HCT116 (cell line): ENCODE measurements at regions not wholly inside any gene's neighbourhood (a gene's known extent, or its start where the extent isn't known, plus 50 kb on each side); places are given as distances from the start of the nearest gene placed in this dataset.

ENCODE experiments used
- ATAC-seq: fragments of 200-7000 bp; cut with Tn5 transposase; 2 replicates; pipeline ENCODE4 v1.9.1; 2020; ENCODE audit warnings: mild to moderate bottlenecking, moderate library complexity
- BruUV-seq: library from RNA; stranded (reverse); fragments of 400-500 nt; replicated peaks from 2 replicates; lab custom pipeline; 2021; lab: Mats Ljungman, UMichigan
- CTCF ChIA-PET: fragments of 300-600 bp; sonication (Branson Sonifier 250); formaldehyde crosslinking; loops from one replicate; lab custom pipeline; 2021; ENCODE audit warnings: antibody characterized with exemption; lab: Charles Lee
- POLR2A ChIA-PET: fragments of 300-600, 350-600 bp; sonication (Branson Sonifier 250); formaldehyde crosslinking; loops from one replicate; lab custom pipeline; 2021; ENCODE audit warnings: antibody characterized with exemption; lab: Charles Lee
- RAD21 ChIA-PET, 2 experiments: fragments of 300-600 bp; sonication (Branson Sonifier 250); formaldehyde crosslinking; loops; one replicate each; lab custom pipeline; 2023; ENCODE audit warnings: low total read pairs in 2 of 2; ENCODE audit not compliant: uncharacterized antibody in 2 of 2, unreplicated experiment in 2 of 2, low non-redundant PET in 1 of 2; lab: Charles Lee
- DNase-seq: peaks from one replicate; pipeline ENCODE4 v3.0.0-alpha.2; 2010; ENCODE audit warnings: low read depth, low spot score
- H2AFZ ChIP-seq: fragments of 200-600 bp; shearing (Covaris generic), sonication (generic); 2 replicates; pipeline ENCODE4 v1.6.1; 2017; ENCODE audit warnings: low read depth, mixed run types, mixed read lengths, antibody characterized with exemption, low read length; ENCODE audit not compliant: poor library complexity, severe bottlenecking
- H3K27ac ChIP-seq: 2 replicates; pipeline ENCODE4 v1.5.1; 2012; ENCODE audit warnings: low read depth, low read length
- H3K27me3 ChIP-seq: fragments of 200-600 bp; sonication (generic); 2 replicates; pipeline ENCODE4 v1.6.1; 2016; ENCODE audit warnings: mixed run types, low read length, mixed read lengths; ENCODE audit not compliant: insufficient read depth
- H3K36me3 ChIP-seq, 2 experiments: fragments of 200-500 bp in 1 of 2; fragments of 200-600 bp in 1 of 2; sonication (Bioruptor generic) in 1 of 2; sonication (generic) in 1 of 2; 2 replicates each; pipeline versions ENCODE4 v1.5.1 to v1.6.1; 2014 to 2016; ENCODE audit warnings: low read length in 2 of 2, inconsistent platforms in 1 of 2, mixed read lengths in 1 of 2, mixed run types in 1 of 2; ENCODE audit not compliant: insufficient read depth in 2 of 2, control insufficient read depth in 1 of 2
- H3K4me1 ChIP-seq, 2 experiments: fragments of 200-600 bp in 1 of 2; sonication (generic) in 1 of 2; 2 replicates each; pipeline versions ENCODE4 v1.5.1 to v1.6.1; 2012 to 2017; ENCODE audit warnings: low read length in 2 of 2, inconsistent platforms in 1 of 2, mild to moderate bottlenecking in 1 of 2, mixed read lengths in 1 of 2, mixed run types in 1 of 2, moderate library complexity in 1 of 2; ENCODE audit not compliant: insufficient read depth in 2 of 2, control insufficient read depth in 1 of 2
- H3K4me2 ChIP-seq: fragments of 200-600 bp; sonication (generic); 2 replicates; pipeline ENCODE4 v1.6.1; 2017; ENCODE audit warnings: mixed run types, low read length, mixed read lengths
- H3K4me3 ChIP-seq, 2 experiments: fragments of 200-600 bp in 1 of 2; sonication (generic) in 1 of 2; replicated peaks in 1 of 2; 2 replicates each; pipeline ENCODE4 v1.5.1; 2011 to 2016; ENCODE audit warnings: low read length in 2 of 2, control low read depth in 1 of 2, low read depth in 1 of 2, mild to moderate bottlenecking in 1 of 2, mixed read lengths in 1 of 2, mixed run types in 1 of 2
- H3K79me2 ChIP-seq: fragments of 200-600 bp; sonication (generic); 2 replicates; pipeline ENCODE4 v1.6.1; 2017; ENCODE audit warnings: mild to moderate bottlenecking, mixed run types, low read length, moderate library complexity, mixed read lengths; ENCODE audit not compliant: insufficient read depth
- H3K9ac ChIP-seq: fragments of 200-600 bp; sonication (generic); 2 replicates; pipeline ENCODE4 v1.6.1; 2016; ENCODE audit warnings: low read length, mixed read lengths
- H3K9me2 ChIP-seq: fragments of 200-600 bp; sonication (generic), shearing (Covaris generic); 2 replicates; pipeline ENCODE4 v1.6.1; 2017; ENCODE audit warnings: mixed run types, mild to moderate bottlenecking, moderate library complexity; ENCODE audit not compliant: insufficient read depth
- H3K9me3 ChIP-seq, 2 experiments: fragments of 200-500 bp in 1 of 2; fragments of 200-600 bp in 1 of 2; sonication (Bioruptor generic) in 1 of 2; sonication (generic) in 1 of 2; 2 replicates each; pipeline ENCODE4 v1.6.1; 2014 to 2017; ENCODE audit warnings: low read length in 2 of 2, mixed read lengths in 2 of 2, inconsistent platforms in 1 of 2, low read depth in 1 of 2, mild to moderate bottlenecking in 1 of 2, mixed run types in 1 of 2, moderate library complexity in 1 of 2; ENCODE audit not compliant: control insufficient read depth in 1 of 2, insufficient read depth in 1 of 2
- H4K20me1 ChIP-seq: fragments of 200-600 bp; sonication (generic), shearing (Covaris generic); 2 replicates; pipeline ENCODE4 v1.6.1; 2017; ENCODE audit warnings: mixed run types, mild to moderate bottlenecking, moderate library complexity; ENCODE audit not compliant: insufficient read depth
- CBX3 ChIP-seq: IDR thresholded peaks from 2 replicates; pipeline ENCODE4 v1.6.1; 2012; ENCODE audit warnings: low read depth
- CEBPB ChIP-seq: IDR thresholded peaks from 2 replicates; pipeline ENCODE4 v1.6.1; 2012; ENCODE audit warnings: low read depth
- ELF1 ChIP-seq: IDR thresholded peaks from 2 replicates; pipeline ENCODE4 v1.6.1; 2012; ENCODE audit warnings: low read depth, borderline replicate concordance
- FOSL1 ChIP-seq: IDR thresholded peaks from 2 replicates; pipeline ENCODE4 v1.6.1; 2012; ENCODE audit warnings: low read depth
- JUND ChIP-seq: IDR thresholded peaks from 2 replicates; pipeline ENCODE4 v1.6.1; 2012
- POLR2AphosphoS5 ChIP-seq: IDR thresholded peaks from 2 replicates; pipeline ENCODE4 v1.6.1; 2011; ENCODE audit warnings: mild to moderate bottlenecking, low read depth, low read length, moderate library complexity
- RAD21 ChIP-seq: IDR thresholded peaks from 2 replicates; pipeline ENCODE4 v1.6.1; 2012; ENCODE audit warnings: low read depth, mild to moderate bottlenecking
- SIN3A ChIP-seq: IDR thresholded peaks from 2 replicates; pipeline ENCODE4 v1.6.1; 2012; ENCODE audit warnings: low read depth
- SP1 ChIP-seq: IDR thresholded peaks from 2 replicates; pipeline ENCODE4 v1.6.1; 2012; ENCODE audit warnings: low read depth
- SRF ChIP-seq: IDR thresholded peaks from 2 replicates; pipeline ENCODE4 v1.6.1; 2012; ENCODE audit warnings: low read depth
- ZNF274 ChIP-seq: fragments of 200-500 bp; sonication (Bioruptor generic); IDR thresholded peaks from 2 replicates; pipeline ENCODE4 v1.6.1; 2014; ENCODE audit warnings: mild to moderate bottlenecking, low read depth, low read length, inconsistent platforms
- intact Hi-C: fragments of 100-400 bp; cut with micrococcal nuclease; formaldehyde crosslinking; loops from 2 replicates; pipeline ENCODE4 v1.10.0; 2022
- TF ChIP-seq, protein P1 (sequence below): IDR thresholded peaks from 2 replicates; pipeline ENCODE4 v1.6.1; 2012; ENCODE audit warnings: low read depth
- TF ChIP-seq, protein P2 (sequence below), 3 experiments: fragments of 200-600 bp in 1 of 3; sonication (generic) in 1 of 3; IDR thresholded peaks in 2 of 3; conservative IDR thresholded peaks in 1 of 3; 2 replicates each; pipeline ENCODE4 v1.5.1; 2012 to 2017; ENCODE audit warnings: low read depth in 2 of 3, low read length in 2 of 3, antibody characterized with exemption in 1 of 3, borderline replicate concordance in 1 of 3, control low read depth in 1 of 3, mild to moderate bottlenecking in 1 of 3, mixed read lengths in 1 of 3, mixed run types in 1 of 3, moderate library complexity in 1 of 3; ENCODE audit not compliant: insufficient read depth in 1 of 3
- TF ChIP-seq, protein P3 (sequence below): IDR thresholded peaks from 2 replicates; pipeline ENCODE4 v1.6.1; 2012

DNA sequence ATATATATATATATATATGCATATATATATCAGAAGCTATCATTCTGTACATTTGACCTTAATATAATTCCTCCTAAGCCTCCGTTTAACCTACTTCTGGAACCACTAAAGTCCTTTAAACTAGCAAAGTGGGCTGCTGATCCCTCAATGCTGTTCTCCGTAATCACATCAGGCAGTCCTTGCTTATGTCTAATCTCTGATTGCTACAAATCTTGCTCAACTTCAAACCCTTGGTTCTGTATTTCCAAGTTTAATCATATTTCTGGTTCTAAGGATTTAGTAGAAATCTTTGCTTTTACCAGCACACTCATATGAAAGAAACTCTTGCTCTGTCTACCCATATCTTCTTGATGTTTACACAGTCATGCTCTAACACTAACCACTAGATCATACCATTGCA is 91.5 kb upstream of the GALNT13 start:
- TF ChIP-seq, protein P1, sequence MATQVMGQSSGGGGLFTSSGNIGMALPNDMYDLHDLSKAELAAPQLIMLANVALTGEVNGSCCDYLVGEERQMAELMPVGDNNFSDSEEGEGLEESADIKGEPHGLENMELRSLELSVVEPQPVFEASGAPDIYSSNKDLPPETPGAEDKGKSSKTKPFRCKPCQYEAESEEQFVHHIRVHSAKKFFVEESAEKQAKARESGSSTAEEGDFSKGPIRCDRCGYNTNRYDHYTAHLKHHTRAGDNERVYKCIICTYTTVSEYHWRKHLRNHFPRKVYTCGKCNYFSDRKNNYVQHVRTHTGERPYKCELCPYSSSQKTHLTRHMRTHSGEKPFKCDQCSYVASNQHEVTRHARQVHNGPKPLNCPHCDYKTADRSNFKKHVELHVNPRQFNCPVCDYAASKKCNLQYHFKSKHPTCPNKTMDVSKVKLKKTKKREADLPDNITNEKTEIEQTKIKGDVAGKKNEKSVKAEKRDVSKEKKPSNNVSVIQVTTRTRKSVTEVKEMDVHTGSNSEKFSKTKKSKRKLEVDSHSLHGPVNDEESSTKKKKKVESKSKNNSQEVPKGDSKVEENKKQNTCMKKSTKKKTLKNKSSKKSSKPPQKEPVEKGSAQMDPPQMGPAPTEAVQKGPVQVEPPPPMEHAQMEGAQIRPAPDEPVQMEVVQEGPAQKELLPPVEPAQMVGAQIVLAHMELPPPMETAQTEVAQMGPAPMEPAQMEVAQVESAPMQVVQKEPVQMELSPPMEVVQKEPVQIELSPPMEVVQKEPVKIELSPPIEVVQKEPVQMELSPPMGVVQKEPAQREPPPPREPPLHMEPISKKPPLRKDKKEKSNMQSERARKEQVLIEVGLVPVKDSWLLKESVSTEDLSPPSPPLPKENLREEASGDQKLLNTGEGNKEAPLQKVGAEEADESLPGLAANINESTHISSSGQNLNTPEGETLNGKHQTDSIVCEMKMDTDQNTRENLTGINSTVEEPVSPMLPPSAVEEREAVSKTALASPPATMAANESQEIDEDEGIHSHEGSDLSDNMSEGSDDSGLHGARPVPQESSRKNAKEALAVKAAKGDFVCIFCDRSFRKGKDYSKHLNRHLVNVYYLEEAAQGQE, result no peak
- no peak for TF ChIP-seq JUND
- TF ChIP-seq FOSL1, result no peak
- no peak for TF ChIP-seq CEBPB
- no peak for TF ChIP-seq SIN3A
- no peak for TF ChIP-seq POLR2AphosphoS5
- TF ChIP-seq, protein P2, sequence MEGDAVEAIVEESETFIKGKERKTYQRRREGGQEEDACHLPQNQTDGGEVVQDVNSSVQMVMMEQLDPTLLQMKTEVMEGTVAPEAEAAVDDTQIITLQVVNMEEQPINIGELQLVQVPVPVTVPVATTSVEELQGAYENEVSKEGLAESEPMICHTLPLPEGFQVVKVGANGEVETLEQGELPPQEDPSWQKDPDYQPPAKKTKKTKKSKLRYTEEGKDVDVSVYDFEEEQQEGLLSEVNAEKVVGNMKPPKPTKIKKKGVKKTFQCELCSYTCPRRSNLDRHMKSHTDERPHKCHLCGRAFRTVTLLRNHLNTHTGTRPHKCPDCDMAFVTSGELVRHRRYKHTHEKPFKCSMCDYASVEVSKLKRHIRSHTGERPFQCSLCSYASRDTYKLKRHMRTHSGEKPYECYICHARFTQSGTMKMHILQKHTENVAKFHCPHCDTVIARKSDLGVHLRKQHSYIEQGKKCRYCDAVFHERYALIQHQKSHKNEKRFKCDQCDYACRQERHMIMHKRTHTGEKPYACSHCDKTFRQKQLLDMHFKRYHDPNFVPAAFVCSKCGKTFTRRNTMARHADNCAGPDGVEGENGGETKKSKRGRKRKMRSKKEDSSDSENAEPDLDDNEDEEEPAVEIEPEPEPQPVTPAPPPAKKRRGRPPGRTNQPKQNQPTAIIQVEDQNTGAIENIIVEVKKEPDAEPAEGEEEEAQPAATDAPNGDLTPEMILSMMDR (IDR thresholded peaks at IDR 0.05 in 2 of 3, conservative IDR thresholded peaks at IDR 0.05 in 1 of 3; ENCODE audit: borderline replicate concordance in 1 of 3, insufficient read depth in 1 of 3, low read depth in 2 of 3, low read length in 2 of 3), result no peak
- no peak for TF ChIP-seq CBX3
- TF ChIP-seq SP1, result no peak
- no peak for TF ChIP-seq RAD21
- no peak for TF ChIP-seq ELF1
- TF ChIP-seq SRF, result no peak
- no peak for TF ChIP-seq ZNF274
- TF ChIP-seq, protein P3, sequence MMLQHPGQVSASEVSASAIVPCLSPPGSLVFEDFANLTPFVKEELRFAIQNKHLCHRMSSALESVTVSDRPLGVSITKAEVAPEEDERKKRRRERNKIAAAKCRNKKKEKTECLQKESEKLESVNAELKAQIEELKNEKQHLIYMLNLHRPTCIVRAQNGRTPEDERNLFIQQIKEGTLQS, result no peak
- H3K4me2 ChIP-seq, result no peak overlapping the region
- H3K9me2 ChIP-seq, result no peaks in the 10 kb centered on the region
- H3K9ac ChIP-seq, result no peak overlapping the region
- intact Hi-C loops, result no loop called here
- no peak overlapping the region for H3K4me3 ChIP-seq
- DNase-seq, result no peak
- H3K27me3 ChIP-seq, result no peaks in the 10 kb centered on the region
- H3K4me1 ChIP-seq, result no peaks in the 10 kb centered on the region
- ChIA-PET CTCF (no interaction called here), RAD21 (no interaction called here), POLR2A (no interaction called here)
- no peaks in the 10 kb centered on the region for H3K9me3 ChIP-seq
- no peaks in the 10 kb centered on the region for H3K79me2 ChIP-seq
- no peak overlapping the region for H2AFZ ChIP-seq
- H4K20me1 ChIP-seq, result no peaks in the 10 kb centered on the region
- no peak overlapping the region for H3K27ac ChIP-seq
- ATAC-seq, result no peak
- no peaks in the 10 kb centered on the region for H3K36me3 ChIP-seq
- no TSS peak for BruUV-seq
